ENCODE measurements at regions not wholly inside any gene's neighbourhood (a gene's known extent, or its start where the extent isn't known, plus 50 kb on each side); places are given as distances from the start of the nearest gene placed in this dataset.

DNA sequence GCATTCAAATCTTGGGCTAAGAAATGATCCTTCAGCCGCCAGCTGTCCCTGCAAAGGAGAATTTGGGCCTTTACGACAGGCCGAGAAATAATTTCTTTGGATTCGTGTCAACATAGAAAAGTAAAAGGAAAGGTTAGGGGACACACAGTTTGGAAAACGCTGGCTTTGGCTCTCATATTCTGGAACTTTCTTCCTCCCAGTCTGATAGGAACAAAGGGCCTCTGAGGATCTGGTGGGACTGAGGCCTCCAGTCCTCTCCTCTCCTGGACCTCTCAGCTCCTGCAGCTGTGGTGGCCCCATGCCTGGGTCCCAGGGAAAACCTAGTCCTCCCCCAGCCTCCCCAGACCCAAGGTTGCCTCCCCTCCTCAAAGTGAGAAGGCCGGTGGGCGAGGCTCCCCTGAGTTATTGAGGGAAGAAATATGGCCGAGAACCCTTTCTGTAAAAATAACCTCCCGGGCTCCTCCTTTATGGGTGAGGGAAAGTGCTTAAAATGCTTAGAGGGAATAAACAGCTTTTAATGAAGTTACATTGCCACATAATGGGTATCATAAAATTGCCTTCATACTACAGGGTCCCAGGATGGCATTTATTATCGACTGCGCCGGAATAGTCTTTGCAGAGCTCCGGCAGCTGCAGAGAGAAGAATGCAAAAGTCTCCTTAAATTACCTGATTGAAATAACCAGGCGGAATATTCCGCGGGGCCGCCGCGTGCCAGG is 188.3 kb downstream of the PHETA1 start:
- Histone ChIP-seq H3K36me3 (no peaks in the 10 kb centered on the region), H3K9me3 (no peaks in the 10 kb centered on the region), H3K4me3 (no peak overlapping the region), H3K27me3 (no peaks in the 10 kb centered on the region), H3K4me1 (peaks cover 0 to 18% of the 10 kb centered on the region in 2 donors), H3K27ac (no peak overlapping the region)
- no peak for TF ChIP-seq POLR2A (IDR thresholded peaks at IDR 0.05)
- TF ChIP-seq, protein P1, sequence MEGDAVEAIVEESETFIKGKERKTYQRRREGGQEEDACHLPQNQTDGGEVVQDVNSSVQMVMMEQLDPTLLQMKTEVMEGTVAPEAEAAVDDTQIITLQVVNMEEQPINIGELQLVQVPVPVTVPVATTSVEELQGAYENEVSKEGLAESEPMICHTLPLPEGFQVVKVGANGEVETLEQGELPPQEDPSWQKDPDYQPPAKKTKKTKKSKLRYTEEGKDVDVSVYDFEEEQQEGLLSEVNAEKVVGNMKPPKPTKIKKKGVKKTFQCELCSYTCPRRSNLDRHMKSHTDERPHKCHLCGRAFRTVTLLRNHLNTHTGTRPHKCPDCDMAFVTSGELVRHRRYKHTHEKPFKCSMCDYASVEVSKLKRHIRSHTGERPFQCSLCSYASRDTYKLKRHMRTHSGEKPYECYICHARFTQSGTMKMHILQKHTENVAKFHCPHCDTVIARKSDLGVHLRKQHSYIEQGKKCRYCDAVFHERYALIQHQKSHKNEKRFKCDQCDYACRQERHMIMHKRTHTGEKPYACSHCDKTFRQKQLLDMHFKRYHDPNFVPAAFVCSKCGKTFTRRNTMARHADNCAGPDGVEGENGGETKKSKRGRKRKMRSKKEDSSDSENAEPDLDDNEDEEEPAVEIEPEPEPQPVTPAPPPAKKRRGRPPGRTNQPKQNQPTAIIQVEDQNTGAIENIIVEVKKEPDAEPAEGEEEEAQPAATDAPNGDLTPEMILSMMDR (IDR thresholded peaks at IDR 0.05) = no peak
- DNase-seq = no peak
- intact Hi-C loops (cut with DNase I; ENCODE audit: low total_unique reads) = no loop called here

DNA sequence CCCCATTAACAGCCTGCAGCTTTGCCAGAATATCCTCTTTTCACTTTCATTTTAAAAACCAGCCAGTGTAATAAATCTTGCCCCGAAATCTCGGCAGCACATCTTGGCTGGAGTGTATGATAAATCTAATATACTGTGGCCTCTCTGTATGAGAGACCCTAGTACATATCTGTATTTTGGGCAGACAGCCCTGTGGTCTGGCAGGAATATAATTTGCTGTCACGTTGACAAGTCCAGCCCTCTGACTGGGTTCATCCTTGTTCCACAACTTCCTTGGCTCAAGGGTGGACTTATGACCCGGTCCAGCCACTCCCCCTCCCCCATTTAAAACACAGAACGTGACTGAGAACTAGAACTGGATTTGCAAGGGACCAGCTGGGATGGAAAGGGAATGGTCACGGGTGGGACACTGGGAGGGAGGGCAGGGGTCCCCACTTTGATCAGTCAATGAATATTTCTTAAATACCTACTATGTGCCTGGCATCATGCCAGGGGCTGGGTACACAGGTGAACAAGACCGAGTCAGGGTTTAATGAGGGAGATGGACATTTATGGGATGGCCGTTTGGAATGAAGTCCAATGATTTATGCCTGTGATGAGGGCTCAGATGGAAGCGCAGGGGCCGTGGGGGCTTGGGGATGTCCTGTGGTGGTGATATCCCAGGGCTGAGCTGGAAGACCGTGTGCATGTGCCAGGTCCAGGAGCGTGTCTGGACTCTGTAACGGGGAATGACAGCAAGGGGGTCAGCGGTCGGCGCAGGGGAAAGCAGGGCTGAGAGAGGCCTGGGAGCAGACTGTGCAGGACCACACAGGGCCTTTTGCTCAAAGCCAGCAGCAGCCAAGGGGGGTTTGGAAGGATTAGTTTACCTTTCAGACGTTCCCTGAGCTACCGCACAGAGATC is 190.5 kb downstream of the PHETA1 start:
- TF ChIP-seq, protein P1 (IDR thresholded peaks at IDR 0.05) = no peak
- no peak for TF ChIP-seq POLR2A (IDR thresholded peaks at IDR 0.05)
- no peaks in the 10 kb centered on the region for H3K9me3 ChIP-seq
- intact Hi-C loops (cut with DNase I; ENCODE audit: low total_unique reads) = no loop called here
- no peaks in the 10 kb centered on the region for H3K36me3 ChIP-seq
- H3K27ac ChIP-seq = no peak overlapping the region
- H3K4me3 ChIP-seq = no peak overlapping the region
- H3K27me3 ChIP-seq = no peaks in the 10 kb centered on the region
- H3K4me1 ChIP-seq = peaks cover 0 to 18% of the 10 kb centered on the region in 2 donors
- DNase-seq = peak in 1 of 2 donors; percentile 30

DNA sequence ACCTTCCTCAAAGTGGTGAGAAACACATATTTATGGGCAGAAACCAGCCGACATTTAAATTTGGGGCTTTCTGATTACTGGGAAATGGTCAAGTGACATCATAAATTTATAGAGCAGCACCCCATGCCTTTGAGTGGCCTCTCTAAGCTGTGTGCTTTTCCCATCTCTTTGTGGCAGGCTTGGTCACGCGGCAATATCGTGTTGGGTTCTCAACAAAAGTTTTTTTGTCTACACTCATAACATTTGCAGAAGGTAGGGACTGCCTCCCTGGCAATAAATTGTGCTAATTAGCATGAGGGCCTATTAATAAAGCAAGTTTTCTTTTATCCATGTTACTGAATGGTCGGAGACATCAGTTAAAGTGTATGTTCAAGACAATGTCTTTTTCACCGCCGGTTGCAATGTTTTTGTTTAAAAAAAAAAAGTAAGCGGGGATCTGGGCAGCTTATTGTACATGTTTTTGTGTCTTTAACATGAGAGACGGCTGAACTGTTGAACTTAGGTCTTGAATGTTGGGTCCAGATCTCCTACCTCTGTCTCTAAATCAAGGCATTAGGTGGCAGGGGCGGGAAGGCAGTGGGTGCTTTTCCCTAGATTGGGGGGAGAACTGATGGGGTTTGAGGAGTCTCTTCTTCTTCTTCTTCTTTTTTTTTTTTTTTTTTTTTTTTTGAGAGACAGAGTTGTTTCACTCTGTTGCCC is 193.3 kb downstream of the PHETA1 start:
- H3K27ac ChIP-seq = no peak overlapping the region
- no peak for DNase-seq
- no peaks in the 10 kb centered on the region for H3K36me3 ChIP-seq
- H3K4me1 ChIP-seq = peaks cover 0 to 11% of the 10 kb centered on the region in 2 donors
- TF ChIP-seq POLR2A (IDR thresholded peaks at IDR 0.05) = no peak
- TF ChIP-seq, protein P1 (IDR thresholded peaks at IDR 0.05) = no peak
- no peak overlapping the region for H3K4me3 ChIP-seq
- intact Hi-C loops (cut with DNase I; ENCODE audit: low total_unique reads) = no loop called here
- no peaks in the 10 kb centered on the region for H3K27me3 ChIP-seq
- no peaks in the 10 kb centered on the region for H3K9me3 ChIP-seq

DNA sequence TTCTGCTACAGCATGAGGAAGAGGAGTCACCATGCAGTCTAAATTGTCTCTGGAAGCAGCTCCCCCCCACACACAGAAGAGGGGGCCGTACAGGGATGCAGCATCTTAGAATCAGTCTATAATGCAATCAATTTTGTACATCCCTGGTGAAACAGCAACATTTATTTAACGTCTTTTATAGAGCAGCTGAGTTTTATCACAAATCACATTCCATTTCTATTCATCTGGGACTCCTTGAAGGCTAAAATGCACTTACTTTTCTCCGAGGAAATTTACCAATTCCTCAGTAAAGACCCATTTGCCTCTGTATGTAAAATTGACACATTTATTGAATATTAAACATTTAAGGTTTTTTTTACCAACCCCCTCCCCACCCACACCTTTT is 193.9 kb downstream of the PHETA1 start:
- Histone ChIP-seq H3K27ac (no peak overlapping the region), H3K27me3 (no peaks in the 10 kb centered on the region), H3K4me1 (peaks cover 0 to 6% of the 10 kb centered on the region in 2 donors), H3K9me3 (no peaks in the 10 kb centered on the region), H3K4me3 (no peak overlapping the region), H3K36me3 (no peaks in the 10 kb centered on the region)
- intact Hi-C loops (cut with DNase I; ENCODE audit: low total_unique reads) = no loop called here
- no peak for DNase-seq
- TF ChIP-seq, protein P1 (IDR thresholded peaks at IDR 0.05) = no peak
- no peak for TF ChIP-seq POLR2A (IDR thresholded peaks at IDR 0.05)

Data from uterus (tissue), 3 donors.